Epithelial cell of proximal tubule (primary cell): ENCODE measurements at regions not wholly inside any gene's neighbourhood (a gene's known extent, or its start where the extent isn't known, plus 50 kb on each side); places are given as distances from the start of the nearest gene placed in this dataset.

ENCODE experiments used
- DNase-seq: peaks from one replicate; pipeline ENCODE4 v3.0.0-alpha.2; 2011; ENCODE audit warnings: low read depth
- H3K4me3 ChIP-seq: 2 replicates; pipeline ENCODE4 v1.5.1; 2011; ENCODE audit warnings: low read depth, mild to moderate bottlenecking, low read length
- TF ChIP-seq, protein P1 (sequence below): conservative IDR thresholded peaks from 2 replicates; pipeline ENCODE4 v1.5.1; 2012; ENCODE audit warnings: low read depth, mild to moderate bottlenecking, low read length

DNA sequence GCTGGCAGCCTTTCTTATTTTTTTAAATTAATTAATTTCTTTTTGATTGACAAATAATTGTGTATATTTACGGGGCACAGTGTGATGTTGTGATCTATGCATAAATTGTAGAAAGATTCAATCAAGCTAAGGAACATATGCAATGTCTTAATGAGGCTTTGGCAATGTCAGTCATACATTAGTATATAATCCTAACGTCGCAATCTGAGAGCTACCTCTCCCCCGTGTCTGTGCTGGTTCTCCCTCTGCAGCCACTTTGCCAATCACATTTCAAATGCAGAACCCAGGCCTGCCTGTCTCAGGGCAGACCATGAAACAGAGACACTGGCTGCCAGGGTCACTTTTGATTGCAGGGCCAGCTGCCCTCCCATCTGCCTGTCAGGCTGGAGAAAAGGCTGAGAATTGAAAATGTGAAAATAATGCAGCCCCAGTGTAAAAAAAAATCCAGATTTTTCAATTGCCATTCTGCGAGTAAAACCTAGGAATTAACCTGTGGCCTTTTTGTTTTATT lies 56.3 kb downstream of the SLC24A2 start:
- DNase-seq, result no peak
- TF ChIP-seq, protein P1, sequence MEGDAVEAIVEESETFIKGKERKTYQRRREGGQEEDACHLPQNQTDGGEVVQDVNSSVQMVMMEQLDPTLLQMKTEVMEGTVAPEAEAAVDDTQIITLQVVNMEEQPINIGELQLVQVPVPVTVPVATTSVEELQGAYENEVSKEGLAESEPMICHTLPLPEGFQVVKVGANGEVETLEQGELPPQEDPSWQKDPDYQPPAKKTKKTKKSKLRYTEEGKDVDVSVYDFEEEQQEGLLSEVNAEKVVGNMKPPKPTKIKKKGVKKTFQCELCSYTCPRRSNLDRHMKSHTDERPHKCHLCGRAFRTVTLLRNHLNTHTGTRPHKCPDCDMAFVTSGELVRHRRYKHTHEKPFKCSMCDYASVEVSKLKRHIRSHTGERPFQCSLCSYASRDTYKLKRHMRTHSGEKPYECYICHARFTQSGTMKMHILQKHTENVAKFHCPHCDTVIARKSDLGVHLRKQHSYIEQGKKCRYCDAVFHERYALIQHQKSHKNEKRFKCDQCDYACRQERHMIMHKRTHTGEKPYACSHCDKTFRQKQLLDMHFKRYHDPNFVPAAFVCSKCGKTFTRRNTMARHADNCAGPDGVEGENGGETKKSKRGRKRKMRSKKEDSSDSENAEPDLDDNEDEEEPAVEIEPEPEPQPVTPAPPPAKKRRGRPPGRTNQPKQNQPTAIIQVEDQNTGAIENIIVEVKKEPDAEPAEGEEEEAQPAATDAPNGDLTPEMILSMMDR, result no peak
- no peak overlapping the region for H3K4me3 ChIP-seq

DNA sequence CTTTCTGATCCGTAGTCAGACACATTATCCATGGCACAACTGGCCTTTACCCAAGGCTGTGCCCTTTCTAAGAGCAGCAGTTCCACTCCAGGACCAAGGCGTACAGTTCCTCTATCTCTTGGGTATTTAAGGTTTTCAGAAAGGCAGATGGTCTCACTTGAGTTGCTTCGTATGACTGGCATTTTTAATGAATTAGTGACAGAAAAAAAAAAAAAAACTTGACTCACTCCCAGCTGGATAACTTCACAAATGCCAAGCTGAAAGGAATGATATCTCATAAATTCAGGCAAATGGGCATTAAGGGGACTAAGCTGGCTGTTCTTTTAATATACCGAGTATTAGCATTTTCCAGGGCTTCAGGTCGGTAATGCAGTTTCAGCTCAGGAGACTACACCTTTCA lies 60.7 kb downstream of the SLC24A2 start:
- H3K4me3 ChIP-seq, result no peak overlapping the region
- TF ChIP-seq, protein P1, result no peak
- DNase-seq, result no peak

DNA sequence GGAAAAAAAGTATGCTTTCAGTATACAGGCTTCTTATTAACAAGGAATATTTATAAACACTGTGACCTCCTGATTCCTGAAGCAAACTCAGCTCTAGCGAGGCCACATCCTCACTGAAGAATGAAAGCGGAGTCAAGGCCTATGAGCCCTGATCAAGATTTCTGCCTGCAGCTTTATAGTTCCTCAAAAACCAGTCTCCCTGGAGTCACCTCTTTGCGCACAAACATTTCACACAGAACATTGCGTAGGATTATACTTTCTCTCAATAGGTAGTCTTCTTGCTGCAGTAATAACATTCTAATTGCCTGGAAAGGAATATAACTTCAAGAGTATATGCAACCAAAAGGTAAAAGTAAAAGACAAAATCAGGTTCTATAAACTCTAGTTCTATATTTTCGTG lies 62.9 kb downstream of the SLC24A2 start:
- TF ChIP-seq, protein P1, result no peak
- H3K4me3 ChIP-seq, result no peak overlapping the region
- no peak for DNase-seq

DNA sequence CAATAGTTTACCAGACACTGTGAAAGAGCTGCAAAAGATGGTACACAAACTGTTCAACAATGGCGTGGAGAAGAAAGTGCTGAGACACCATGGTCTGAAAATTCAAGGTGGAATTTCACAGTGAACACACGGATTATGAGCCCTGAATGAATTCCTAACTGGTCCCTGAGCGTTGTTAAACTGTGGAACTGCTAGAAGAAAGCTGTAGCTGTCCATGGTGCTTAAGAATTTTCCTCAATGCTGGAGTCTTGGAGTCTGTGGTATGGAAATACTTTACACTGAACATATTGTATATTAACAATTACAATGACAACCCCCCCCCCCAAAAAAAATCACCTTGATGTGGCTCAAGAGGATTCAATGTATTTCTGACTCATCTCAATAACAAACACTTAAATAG lies 68.5 kb downstream of the SLC24A2 start:
- no peak for DNase-seq
- H3K4me3 ChIP-seq, result no peak overlapping the region
- TF ChIP-seq, protein P1, result no peak

DNA sequence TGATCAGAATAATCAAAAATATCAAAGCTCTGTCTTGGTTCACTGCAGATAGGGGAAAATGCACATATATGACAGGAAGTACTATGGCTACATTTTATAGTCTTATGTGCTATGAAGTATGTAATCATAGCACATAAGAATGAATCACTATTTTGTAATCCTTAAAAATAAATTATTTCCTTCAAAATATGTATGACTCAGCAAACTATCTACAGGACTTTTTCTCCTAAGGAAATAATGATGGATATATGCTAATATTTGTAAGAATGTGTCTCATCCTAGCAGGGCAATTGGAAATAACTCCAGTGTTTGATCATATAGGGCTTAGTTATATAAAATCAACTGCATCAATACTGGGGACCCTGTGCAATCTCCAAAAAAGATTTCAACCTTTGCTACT lies 85.1 kb downstream of the SLC24A2 start:
- no peak for DNase-seq
- TF ChIP-seq, protein P1, result no peak
- H3K4me3 ChIP-seq, result no peak overlapping the region

DNA sequence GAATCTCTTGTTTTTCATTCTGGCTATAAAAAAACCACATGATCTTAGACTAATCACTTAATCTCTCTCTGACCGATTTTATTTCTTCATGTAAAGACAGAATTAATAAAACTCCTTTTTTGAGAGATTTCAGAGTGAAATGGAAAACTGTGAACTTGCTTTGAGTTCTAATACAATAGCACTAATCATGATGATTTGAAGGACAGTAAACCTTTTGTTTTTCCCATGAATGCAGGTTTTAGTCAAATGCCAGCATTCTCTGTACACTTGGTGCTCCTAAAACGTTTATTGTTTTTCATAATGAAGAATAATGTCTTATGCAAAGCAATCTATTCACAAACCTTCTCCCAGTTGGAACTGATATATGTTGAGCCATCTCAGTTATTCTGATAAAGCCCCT lies 86.8 kb downstream of the SLC24A2 start:
- TF ChIP-seq, protein P1, result no peak
- no peak overlapping the region for H3K4me3 ChIP-seq
- no peak for DNase-seq

DNA sequence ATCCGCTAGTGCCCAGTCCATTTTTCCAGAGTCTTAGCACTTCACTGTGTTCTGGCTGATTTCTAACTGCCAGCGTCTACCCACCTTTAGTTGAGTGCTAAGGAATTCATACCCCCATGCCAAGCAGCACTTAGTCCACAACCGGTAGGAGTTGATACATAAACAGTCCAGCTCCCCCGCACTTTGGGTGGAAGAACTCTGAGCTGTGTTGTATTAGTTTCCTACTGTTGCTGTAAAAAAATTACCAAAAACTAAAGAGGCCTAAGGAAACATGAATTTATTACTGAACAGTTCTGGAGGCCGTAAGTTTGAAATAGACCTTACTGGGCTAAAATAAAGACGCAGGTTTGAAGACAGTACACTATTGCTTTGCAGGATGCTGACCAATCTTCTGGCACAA lies 87.6 kb downstream of the SLC24A2 start:
- no peak for DNase-seq
- H3K4me3 ChIP-seq, result no peak overlapping the region
- TF ChIP-seq, protein P1, result no peak
